ENCODE measurements at regions not wholly inside any gene's neighbourhood (a gene's known extent, or its start where the extent isn't known, plus 50 kb on each side); places are given as distances from the start of the nearest gene placed in this dataset.

GRCh38 chr12:11563785-11564739 lies 85.4 kb upstream of the ETV6 start:
- H3K27me3 ChIP-seq (ENCODE audit: insufficient read depth, low read length) = no peaks in the 10 kb centered on the region
- H2BK15ac ChIP-seq (ENCODE audit: low read depth, low read length) = no peak overlapping the region
- H2AK5ac ChIP-seq (ENCODE audit: insufficient read length, low read length) = no peak overlapping the region
- no peak overlapping the region for H3K4me2 ChIP-seq (ENCODE audit: insufficient read depth, insufficient read length, low read length)
- H3K56ac ChIP-seq (ENCODE audit: insufficient read length, low read depth, low read length) = no peak overlapping the region
- no peak overlapping the region for H2BK120ac ChIP-seq (ENCODE audit: low read depth, low read length, poor library complexity, severe bottlenecking)
- no peaks in the 10 kb centered on the region for H3K9me3 ChIP-seq (ENCODE audit: control insufficient read depth, low read depth, low read length)
- Mint-ChIP-seq H3K36me3 (ENCODE audit: insufficient read depth in 1 of 3, low read depth in 3 of 3) (0 out of 7 replicates have a peak, but pooled peaks cover 0 to 4% (median 0%) of the 10 kb centered on the region in 3 experiments), H3K9me3 (peaks cover 3 to 4% of the 10 kb centered on the region in 2 experiments; a peak in 4 of 5 replicates), H3K4me3 (no peak overlapping the region), H3K27me3 (ENCODE audit: low read depth) (no peaks in the 10 kb centered on the region), H3K27ac (no peak overlapping the region), H3K4me1 (peaks cover 0 to 7% of the 10 kb centered on the region in 2 experiments; a peak in 1 of 4 replicates)
- H2AFZ ChIP-seq (ENCODE audit: low read length) = no peak overlapping the region
- TF ChIP-seq CTCF (conservative IDR thresholded peaks at IDR 0.05) = no peak
- no peak overlapping the region for H2BK12ac ChIP-seq (ENCODE audit: insufficient read length, low read depth, low read length)
- no peak overlapping the region for H3K9ac ChIP-seq (ENCODE audit: extremely low read depth, insufficient read length, low read length)
- no peak overlapping the region for H3T11ph ChIP-seq (ENCODE audit: low read length)
- H4K5ac ChIP-seq (ENCODE audit: insufficient read length, low read depth, low read length) = no peak overlapping the region
- H3K4ac ChIP-seq (ENCODE audit: low read depth, low read length) = no peak overlapping the region
- no peaks in the 10 kb centered on the region for H4K20me1 ChIP-seq (ENCODE audit: control insufficient read depth, insufficient read depth, insufficient read length)
- no peak overlapping the region for H3K23ac ChIP-seq (ENCODE audit: insufficient read length, low read depth, low read length)
- H3K79me2 ChIP-seq (ENCODE audit: insufficient read depth, low read length) = no peaks in the 10 kb centered on the region
- no peak overlapping the region for H2BK5ac ChIP-seq (ENCODE audit: insufficient read length, low read length)
- no peak overlapping the region for H3K27ac ChIP-seq (ENCODE audit: insufficient read length, low read depth, low read length)
- no peak overlapping the region for H4K8ac ChIP-seq (replicated peaks; ENCODE audit: insufficient read length, low read depth, low read length)
- H3K23me2 ChIP-seq (ENCODE audit: insufficient read length, low read depth, low read length, poor library complexity, severe bottlenecking) = no peaks in the 10 kb centered on the region
- WGBS (ENCODE audit: extremely low coverage, insufficient read length, low lambda C conversion rate) = no CpG with 5 or more reads among the region's 10 CpGs
- no peak overlapping the region for H4K91ac ChIP-seq (ENCODE audit: insufficient read length, low read depth, low read length)
- H3K4me1 ChIP-seq (ENCODE audit: insufficient read depth, low read length) = no peaks in the 10 kb centered on the region
- H3K14ac ChIP-seq (ENCODE audit: insufficient read depth, low read length) = no peak overlapping the region
- H3K18ac ChIP-seq (ENCODE audit: insufficient read length, low read depth, low read length) = no peak overlapping the region
- no peak overlapping the region for H2BK20ac ChIP-seq (ENCODE audit: low read depth, low read length, poor library complexity, severe bottlenecking)
- H3K79me1 ChIP-seq (ENCODE audit: insufficient read depth, low read depth, low read length, poor library complexity, severe bottlenecking) = no peaks in the 10 kb centered on the region
- no peak for DNase-seq
